SK-N-SH treated with all-trans-retinoic acid at 6 μM for 48 hours (cell line): ENCODE measurements at regions not wholly inside any gene's neighbourhood (a gene's known extent, or its start where the extent isn't known, plus 50 kb on each side); places are given as distances from the start of the nearest gene placed in this dataset.

Experiments
- RARB ChIP-seq: fragments of 250-450 bp; sonication (Bioruptor Pico); IDR thresholded peaks from 2 replicates; pipeline ENCODE4 v1.8.0; 2021; ENCODE audit warnings: mild to moderate bottlenecking, moderate library complexity
- TOX ChIP-seq: fragments of 250-450 bp; sonication (Bioruptor Pico); IDR thresholded peaks from 2 replicates; pipeline ENCODE4 v1.8.0; 2021; ENCODE audit warnings: mild to moderate bottlenecking, moderate library complexity, borderline replicate concordance
- ZNF8 ChIP-seq: fragments of 450-650 bp; formaldehyde crosslinking; IDR thresholded peaks from 2 replicates; pipeline ENCODE4 v1.5.0; 2020; ENCODE audit warnings: mild to moderate bottlenecking, moderate library complexity

DNA sequence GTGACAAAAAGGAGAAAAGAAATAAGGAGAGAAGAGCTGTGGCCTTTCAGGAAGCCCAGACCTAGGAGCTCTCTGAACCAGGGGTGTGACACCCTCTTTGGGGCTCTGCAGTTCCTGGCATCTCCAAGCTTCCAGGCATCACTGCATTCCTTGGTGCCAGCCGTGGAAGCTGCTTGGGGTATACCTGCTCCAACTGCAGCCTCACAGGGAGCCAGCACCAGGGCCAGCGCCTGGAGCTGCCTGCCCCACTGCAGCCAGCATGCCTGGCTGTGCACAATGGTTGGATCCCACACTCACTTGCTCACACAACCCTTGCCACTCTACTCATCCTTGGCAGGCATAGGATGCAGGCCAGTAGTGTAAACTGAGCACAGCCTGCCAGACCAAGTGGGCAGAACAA lies 242.1 kb upstream of the GJE1 start:
- TF ChIP-seq TOX (CRISPR knock-in tag) (no peak), RARB (CRISPR knock-in tag) (no peak), ZNF8 (CRISPR knock-in tag) (no peak)
